NCI-H1417 (cell line): ENCODE measurements at regions not wholly inside any gene's neighbourhood (a gene's known extent, or its start where the extent isn't known, plus 50 kb on each side); places are given as distances from the start of the nearest gene placed in this dataset.
A peak's percentile ranks its signal among the peaks of the same experiment; 100 is the strongest.

Experiments
- DNase-seq, 3 experiments: peaks; one replicate each; lab custom pipeline; 2025; lab: John Stamatoyannopoulos, UW

DNA sequence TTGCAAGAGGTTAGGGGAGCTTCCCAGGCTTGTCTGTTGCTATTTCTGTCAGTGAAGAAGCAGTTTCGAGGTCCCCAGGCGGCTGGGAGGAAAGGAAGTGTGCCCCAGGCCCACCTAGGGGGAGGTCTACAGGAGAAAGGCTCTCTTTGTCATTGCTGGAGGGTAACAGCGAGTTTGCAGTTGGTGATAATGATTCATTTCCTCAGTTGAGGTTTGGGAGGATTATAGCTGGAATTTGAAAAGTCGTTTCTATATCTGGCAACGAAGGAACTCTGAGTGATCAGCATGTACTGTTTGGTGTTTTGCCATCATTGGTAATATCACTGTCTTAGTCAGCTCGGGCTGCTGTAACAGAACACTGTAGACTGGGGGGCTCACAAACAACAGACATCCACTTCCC is 65.5 kb upstream of the UBE3A start:
- no peak for DNase-seq

DNA sequence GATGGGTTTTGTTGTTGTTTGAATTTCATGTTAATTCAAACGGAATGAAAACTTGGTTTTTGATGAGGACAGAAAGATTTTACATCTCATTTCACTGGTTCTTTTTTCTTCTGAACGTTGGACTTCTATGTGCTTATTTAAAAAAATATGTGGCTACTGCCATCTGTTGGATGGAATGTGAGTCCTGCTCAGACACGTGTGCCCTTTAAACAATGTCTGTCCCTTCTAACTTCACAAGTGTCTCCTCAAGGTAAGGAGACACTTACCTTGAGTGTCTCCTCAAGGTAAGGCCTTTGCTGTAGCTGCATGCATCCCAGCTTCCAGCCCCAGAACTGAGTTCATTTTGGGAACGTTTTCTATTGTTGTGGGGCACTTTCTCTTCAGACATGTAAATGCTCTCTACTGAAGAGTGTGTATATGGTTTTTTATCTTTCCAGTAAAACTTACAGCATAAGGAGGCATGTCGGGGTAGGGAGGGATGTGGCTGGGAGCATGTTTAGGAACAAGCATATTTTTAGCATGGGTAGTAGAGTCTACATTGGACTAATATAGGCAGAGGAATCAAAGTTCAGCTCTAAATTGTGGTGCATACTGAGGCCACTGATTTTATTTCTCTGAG is 63.1 kb upstream of the UBE3A start:
- peak; percentile 13 to 68 (median 40) for DNase-seq

DNA sequence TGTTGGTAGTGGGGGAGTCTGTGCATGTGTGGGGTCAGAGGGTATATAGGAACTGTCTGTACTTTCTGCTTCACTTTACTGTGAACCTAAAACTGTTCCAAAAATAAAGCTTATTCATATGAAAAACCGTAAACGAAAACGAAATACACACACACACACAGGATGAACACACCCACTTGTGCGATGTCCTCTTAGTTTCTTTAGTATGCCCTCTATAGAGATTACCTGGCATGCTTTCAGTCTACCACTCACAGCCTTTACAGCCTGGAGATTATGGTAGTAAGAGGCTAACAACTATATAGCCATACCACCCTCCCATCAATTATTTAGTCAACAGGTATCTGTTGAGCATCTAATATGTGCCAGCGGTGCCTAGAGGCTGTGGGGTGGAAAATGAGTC is 60.0 kb upstream of the UBE3A start:
- no peak for DNase-seq

GRCh38 chr15:25497934-25498333 is 59.1 kb upstream of the UBE3A start:
- no peak for DNase-seq

- no peak for DNase-seq
These were observed 55.2 kb upstream of the UBE3A start for GRCh38 chr15:25493823-25494526.

- DNase-seq, result no peak
These were observed 53.5 kb upstream of the UBE3A start for GRCh38 chr15:25492315-25492714.
